Activated B cell treated with CpG ODN at 0.5 μM for 24 hours (primary cell): ENCODE measurements at regions not wholly inside any gene's neighbourhood (a gene's known extent, or its start where the extent isn't known, plus 50 kb on each side); places are given as distances from the start of the nearest gene placed in this dataset.

ENCODE experiments used
- ATAC-seq: fragments of 200-7000 bp; cut with Tn5 transposase; one replicate; pipeline ENCODE4 v1.10.0; 2021; ENCODE audit warnings: low read depth, mild to moderate bottlenecking, moderate library complexity
- CTCF ChIA-PET: fragments of 350-600 bp; sonication (Branson Sonifier 250); formaldehyde crosslinking; loops from one replicate; lab custom pipeline; 2021; ENCODE audit warnings: antibody characterized with exemption; lab: Charles Lee
- POLR2A ChIA-PET: fragments of 350-600 bp; sonication (Branson Sonifier 250); formaldehyde crosslinking; loops from one replicate; lab custom pipeline; 2021; ENCODE audit warnings: antibody characterized with exemption; lab: Charles Lee
- DNase-seq: peaks from one replicate; pipeline ENCODE4 v3.0.0; 2022
- H3K27ac Mint-ChIP-seq: one replicate; pipeline ENCODE4 v1.8.0; 2020; ENCODE audit warnings: mixed read lengths
- H3K27me3 Mint-ChIP-seq: one replicate; pipeline ENCODE4 v1.8.0; 2021; ENCODE audit warnings: mixed read lengths
- H3K36me3 Mint-ChIP-seq: one replicate; pipeline ENCODE4 v1.8.0; 2021; ENCODE audit warnings: low read depth, mixed read lengths
- H3K4me1 Mint-ChIP-seq: one replicate; pipeline ENCODE4 v1.8.0; 2021; ENCODE audit warnings: mixed read lengths
- H3K4me3 Mint-ChIP-seq: one replicate; pipeline ENCODE4 v1.8.0; 2020; ENCODE audit warnings: mild to moderate bottlenecking, mixed read lengths
- H3K9me3 Mint-ChIP-seq: one replicate; pipeline ENCODE4 v1.8.0; 2020; ENCODE audit warnings: mixed read lengths
- intact Hi-C: fragments of 100-400 bp; cut with micrococcal nuclease; formaldehyde crosslinking; loops from one replicate; pipeline ENCODE4 v1.15.1; 2024
- TF ChIP-seq, protein P1 (sequence below): fragments of 200-600 bp; IDR thresholded peaks from one replicate; pipeline ENCODE4 v1.8.0; 2022; ENCODE audit warnings: antibody characterized with exemption, mild to moderate bottlenecking

GRCh38 chr7:49150486-49150885, 226.1 kb downstream of the CDC14C start:
- ChIA-PET CTCF (no interaction called here), POLR2A (no interaction called here)
- H3K4me3 Mint-ChIP-seq = no peak overlapping the region
- TF ChIP-seq, protein P1, sequence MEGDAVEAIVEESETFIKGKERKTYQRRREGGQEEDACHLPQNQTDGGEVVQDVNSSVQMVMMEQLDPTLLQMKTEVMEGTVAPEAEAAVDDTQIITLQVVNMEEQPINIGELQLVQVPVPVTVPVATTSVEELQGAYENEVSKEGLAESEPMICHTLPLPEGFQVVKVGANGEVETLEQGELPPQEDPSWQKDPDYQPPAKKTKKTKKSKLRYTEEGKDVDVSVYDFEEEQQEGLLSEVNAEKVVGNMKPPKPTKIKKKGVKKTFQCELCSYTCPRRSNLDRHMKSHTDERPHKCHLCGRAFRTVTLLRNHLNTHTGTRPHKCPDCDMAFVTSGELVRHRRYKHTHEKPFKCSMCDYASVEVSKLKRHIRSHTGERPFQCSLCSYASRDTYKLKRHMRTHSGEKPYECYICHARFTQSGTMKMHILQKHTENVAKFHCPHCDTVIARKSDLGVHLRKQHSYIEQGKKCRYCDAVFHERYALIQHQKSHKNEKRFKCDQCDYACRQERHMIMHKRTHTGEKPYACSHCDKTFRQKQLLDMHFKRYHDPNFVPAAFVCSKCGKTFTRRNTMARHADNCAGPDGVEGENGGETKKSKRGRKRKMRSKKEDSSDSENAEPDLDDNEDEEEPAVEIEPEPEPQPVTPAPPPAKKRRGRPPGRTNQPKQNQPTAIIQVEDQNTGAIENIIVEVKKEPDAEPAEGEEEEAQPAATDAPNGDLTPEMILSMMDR = no peak
- peaks cover 4% of the 10 kb centered on the region for H3K9me3 Mint-ChIP-seq
- H3K4me1 Mint-ChIP-seq = no peaks in the 10 kb centered on the region
- ATAC-seq = no peak
- H3K36me3 Mint-ChIP-seq = no peaks in the 10 kb centered on the region
- no peak overlapping the region for H3K27ac Mint-ChIP-seq
- H3K27me3 Mint-ChIP-seq = no peaks in the 10 kb centered on the region
- intact Hi-C loops = no loop called here
- DNase-seq = no peak

GRCh38 chr7:49151146-49151545, 226.8 kb downstream of the CDC14C start:
- H3K36me3 Mint-ChIP-seq = no peaks in the 10 kb centered on the region
- ChIA-PET CTCF (no interaction called here), POLR2A (no interaction called here)
- H3K4me1 Mint-ChIP-seq = no peaks in the 10 kb centered on the region
- H3K27ac Mint-ChIP-seq = no peak overlapping the region
- TF ChIP-seq, protein P1 = no peak
- DNase-seq = no peak
- peaks cover 4% of the 10 kb centered on the region for H3K9me3 Mint-ChIP-seq
- no peak overlapping the region for H3K4me3 Mint-ChIP-seq
- intact Hi-C loops = no loop called here
- H3K27me3 Mint-ChIP-seq = no peaks in the 10 kb centered on the region
- no peak for ATAC-seq

DNA sequence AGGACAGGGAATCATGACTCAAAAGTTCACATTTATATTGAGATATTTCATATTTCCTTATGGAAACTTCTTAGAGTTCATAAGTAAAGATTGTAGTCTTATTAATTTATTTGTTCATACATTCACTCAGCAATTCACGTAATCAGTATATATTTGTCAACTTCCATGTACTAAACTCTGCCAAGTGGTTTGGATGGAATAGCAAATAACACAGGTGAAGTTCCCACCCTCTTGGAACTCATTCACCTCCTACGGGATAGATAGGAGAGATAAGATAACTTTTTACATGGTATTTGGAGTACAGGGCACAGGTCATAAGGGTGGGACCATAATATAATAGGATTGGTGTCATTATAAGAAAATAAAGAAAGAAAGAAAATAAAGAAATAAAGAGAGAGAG, 234.0 kb downstream of the CDC14C start:
- TF ChIP-seq, protein P1 = no peak
- Mint-ChIP-seq H3K36me3 (no peaks in the 10 kb centered on the region), H3K27me3 (no peaks in the 10 kb centered on the region), H3K4me1 (no peaks in the 10 kb centered on the region), H3K9me3 (peaks cover 4% of the 10 kb centered on the region), H3K27ac (no peak overlapping the region), H3K4me3 (no peak overlapping the region)
- intact Hi-C loops = no loop called here
- ATAC-seq = no peak
- POLR2A ChIA-PET = no interaction called here
- CTCF ChIA-PET = no interaction called here
- no peak for DNase-seq

DNA sequence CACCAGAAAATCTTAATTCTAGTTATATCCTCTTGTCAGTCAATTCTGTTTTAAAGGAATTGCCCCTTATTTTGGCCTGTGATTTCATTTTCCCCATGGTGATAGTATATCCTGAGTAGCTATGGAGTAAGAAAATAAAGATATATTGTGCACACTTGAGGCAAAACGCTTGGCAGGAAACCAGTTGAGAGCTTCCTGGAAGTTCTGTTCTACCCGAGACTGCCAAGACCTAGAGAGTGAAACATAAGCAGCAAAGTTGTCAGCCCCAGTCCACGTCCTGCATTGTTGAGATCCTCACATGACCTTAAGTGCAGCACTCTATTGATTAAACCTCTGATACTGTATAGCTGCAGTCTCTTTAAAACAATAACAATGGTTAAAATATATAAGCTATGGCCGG, 235.2 kb downstream of the CDC14C start:
- ATAC-seq (no peak), DNase-seq (no peak)
- H3K9me3 Mint-ChIP-seq = peaks cover 8% of the 10 kb centered on the region
- intact Hi-C loops = no loop called here
- ChIA-PET CTCF (no interaction called here), POLR2A (no interaction called here)
- H3K4me3 Mint-ChIP-seq = no peak overlapping the region
- TF ChIP-seq, protein P1 = no peak
- H3K36me3 Mint-ChIP-seq = no peaks in the 10 kb centered on the region
- no peaks in the 10 kb centered on the region for H3K4me1 Mint-ChIP-seq
- no peak overlapping the region for H3K27ac Mint-ChIP-seq
- H3K27me3 Mint-ChIP-seq = no peaks in the 10 kb centered on the region

DNA sequence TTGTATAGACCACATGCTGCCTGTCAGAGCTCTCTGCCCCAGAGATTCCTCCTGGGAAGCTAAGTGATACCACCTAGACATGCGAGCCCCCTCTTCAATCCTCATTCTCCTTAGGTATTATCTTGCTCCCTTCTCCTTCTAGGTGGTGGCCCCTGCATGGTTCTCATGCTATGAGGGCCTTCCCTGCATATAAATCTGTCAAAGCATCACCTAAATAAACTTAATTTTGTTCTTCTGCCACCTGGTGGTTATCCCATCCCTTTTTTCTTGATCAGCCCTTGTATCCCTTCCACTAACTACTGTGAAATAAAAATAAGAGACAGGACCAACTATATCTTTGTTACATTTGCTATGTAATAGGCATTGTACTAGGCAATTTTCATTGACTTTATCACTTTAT, 242.1 kb downstream of the CDC14C start:
- H3K9me3 Mint-ChIP-seq = peaks cover 5% of the 10 kb centered on the region
- H3K27ac Mint-ChIP-seq = no peak overlapping the region
- no peaks in the 10 kb centered on the region for H3K36me3 Mint-ChIP-seq
- intact Hi-C loops = no loop called here
- no peaks in the 10 kb centered on the region for H3K27me3 Mint-ChIP-seq
- ATAC-seq (no peak), DNase-seq (no peak)
- H3K4me1 Mint-ChIP-seq = no peaks in the 10 kb centered on the region
- ChIA-PET POLR2A (no interaction called here), CTCF (interaction anchor here (1.2 kb wide), 1 partner anchor 1221 kb away, joined by 3 read pairs; no protein-coding TSS in a partner anchor)
- TF ChIP-seq, protein P1 = no peak
- H3K4me3 Mint-ChIP-seq = no peak overlapping the region
